Ishikawa (cell line): ENCODE measurements at regions not wholly inside any gene's neighbourhood (a gene's known extent, or its start where the extent isn't known, plus 50 kb on each side); places are given as distances from the start of the nearest gene placed in this dataset.

Experiments used
- CEBPB ChIP-seq: IDR thresholded peaks from 2 replicates; pipeline ENCODE4 v1.6.1; 2012
- CREB1 ChIP-seq: IDR thresholded peaks from 2 replicates; pipeline ENCODE4 v1.6.1; 2012; ENCODE audit warnings: low read depth
- EGR1 ChIP-seq: IDR thresholded peaks from 2 replicates; pipeline ENCODE4 v1.6.1; 2012
- EP300 ChIP-seq: IDR thresholded peaks from 2 replicates; pipeline ENCODE4 v1.6.1; 2012; ENCODE audit warnings: borderline replicate concordance
- MAX ChIP-seq: IDR thresholded peaks from 2 replicates; pipeline ENCODE4 v1.6.1; 2012
- NFIC ChIP-seq: IDR thresholded peaks from 2 replicates; pipeline ENCODE4 v1.6.1; 2012
- RAD21 ChIP-seq: IDR thresholded peaks from 2 replicates; pipeline ENCODE4 v1.6.1; 2012; ENCODE audit warnings: low read depth
- REST ChIP-seq: IDR thresholded peaks from 2 replicates; pipeline ENCODE4 v1.6.1; 2012; ENCODE audit warnings: low read depth, mild to moderate bottlenecking
- TAF1 ChIP-seq: IDR thresholded peaks from 2 replicates; pipeline ENCODE4 v1.6.1; 2012; ENCODE audit warnings: low read depth, mild to moderate bottlenecking
- TCF12 ChIP-seq: IDR thresholded peaks from 2 replicates; pipeline ENCODE4 v1.6.1; 2012; ENCODE audit warnings: low read depth
- TEAD4 ChIP-seq: IDR thresholded peaks from 2 replicates; pipeline ENCODE4 v1.6.1; 2012
- YY1 ChIP-seq: IDR thresholded peaks from 2 replicates; pipeline ENCODE4 v1.6.1; 2012; ENCODE audit warnings: low read depth
- ZBTB7A ChIP-seq: IDR thresholded peaks from 2 replicates; pipeline ENCODE4 v1.6.1; 2012; ENCODE audit warnings: low read depth

- no peak for TF ChIP-seq YY1
- no peak for TF ChIP-seq ZBTB7A
- no peak for TF ChIP-seq TCF12
- no peak for TF ChIP-seq REST
- TF ChIP-seq CREB1, result no peak
- no peak for TF ChIP-seq TAF1
- no peak for TF ChIP-seq MAX
- TF ChIP-seq CEBPB, result no peak
- TF ChIP-seq EP300, result no peak
- no peak for TF ChIP-seq TEAD4
- no peak for TF ChIP-seq EGR1
- no peak for TF ChIP-seq NFIC
- no peak for TF ChIP-seq RAD21
Observed at GRCh38 chr2:168326572-168326971, 79.2 kb upstream of the STK39 start.
